ENCODE measurements at regions not wholly inside any gene's neighbourhood (a gene's known extent, or its start where the extent isn't known, plus 50 kb on each side); places are given as distances from the start of the nearest gene placed in this dataset.
"Not testable (repeated sequence)": the region's sequence is repeated elsewhere in the genome, so short reads cannot be mapped to it uniquely, and the experiment has no call there.

DNA sequence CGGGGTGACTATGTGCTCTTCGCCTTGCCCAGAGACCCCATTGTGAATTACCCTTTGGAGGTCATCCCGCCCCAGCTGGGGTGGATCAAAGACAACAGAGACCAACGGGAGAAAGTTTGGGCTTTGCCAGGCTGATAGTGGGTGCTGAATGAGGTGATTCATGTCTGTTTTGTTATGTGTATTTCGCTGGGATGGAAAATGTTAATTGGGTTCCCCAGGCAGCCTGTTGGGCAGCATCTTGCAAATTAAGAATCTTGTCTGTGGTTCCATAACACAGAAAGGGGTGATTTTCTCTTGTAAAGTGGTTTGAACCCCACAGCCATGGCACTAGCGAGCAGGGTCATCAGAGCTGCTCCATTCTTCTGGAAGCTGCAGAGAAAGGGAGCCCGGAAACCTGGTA lies 63.1 kb upstream of the UNC93A start:
- Histone ChIP-seq H3K27me3 (no peaks in the 10 kb centered on the region), H3K27ac (no peak overlapping the region), H3K36me3 (ENCODE audit: low read depth, missing control alignments) (no peaks in the 10 kb centered on the region), H3K9me3 (no peaks in the 10 kb centered on the region), H3K4me1 (no peaks in the 10 kb centered on the region), H3K4me3 (no peak overlapping the region)
- intact Hi-C loops (cut with DNase I; ENCODE audit: low total_unique reads) = no loop called here
- no peak for TF ChIP-seq POLR2A (IDR thresholded peaks at IDR 0.05)
- TF ChIP-seq, protein P1, sequence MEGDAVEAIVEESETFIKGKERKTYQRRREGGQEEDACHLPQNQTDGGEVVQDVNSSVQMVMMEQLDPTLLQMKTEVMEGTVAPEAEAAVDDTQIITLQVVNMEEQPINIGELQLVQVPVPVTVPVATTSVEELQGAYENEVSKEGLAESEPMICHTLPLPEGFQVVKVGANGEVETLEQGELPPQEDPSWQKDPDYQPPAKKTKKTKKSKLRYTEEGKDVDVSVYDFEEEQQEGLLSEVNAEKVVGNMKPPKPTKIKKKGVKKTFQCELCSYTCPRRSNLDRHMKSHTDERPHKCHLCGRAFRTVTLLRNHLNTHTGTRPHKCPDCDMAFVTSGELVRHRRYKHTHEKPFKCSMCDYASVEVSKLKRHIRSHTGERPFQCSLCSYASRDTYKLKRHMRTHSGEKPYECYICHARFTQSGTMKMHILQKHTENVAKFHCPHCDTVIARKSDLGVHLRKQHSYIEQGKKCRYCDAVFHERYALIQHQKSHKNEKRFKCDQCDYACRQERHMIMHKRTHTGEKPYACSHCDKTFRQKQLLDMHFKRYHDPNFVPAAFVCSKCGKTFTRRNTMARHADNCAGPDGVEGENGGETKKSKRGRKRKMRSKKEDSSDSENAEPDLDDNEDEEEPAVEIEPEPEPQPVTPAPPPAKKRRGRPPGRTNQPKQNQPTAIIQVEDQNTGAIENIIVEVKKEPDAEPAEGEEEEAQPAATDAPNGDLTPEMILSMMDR (IDR thresholded peaks at IDR 0.05) = no peak
- 82 to 84% methylated on average over 7 of the region's 7 CpGs for WGBS, 2 donors
- DNase-seq = no peak

DNA sequence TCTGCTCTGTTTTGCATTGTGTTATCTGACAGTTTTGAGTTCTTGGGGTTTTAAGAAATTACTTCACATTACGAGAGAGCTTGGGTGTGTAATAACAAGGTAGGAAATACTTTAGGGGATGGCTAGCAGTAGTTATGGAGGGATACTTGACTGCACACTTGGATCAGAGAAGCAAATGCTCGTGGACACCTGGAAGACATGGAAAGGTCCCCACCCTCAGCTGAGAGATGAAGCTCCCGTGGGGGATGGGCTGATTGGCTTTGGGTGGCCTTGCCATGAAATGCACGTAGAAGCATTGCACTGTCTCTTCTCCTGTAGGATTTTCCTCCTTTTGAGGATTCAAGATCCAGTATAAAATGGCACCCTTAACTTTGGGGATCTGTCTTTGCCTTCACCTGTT lies 61.5 kb upstream of the UNC93A start:
- Histone ChIP-seq H3K4me1 (no peaks in the 10 kb centered on the region), H3K9me3 (no peaks in the 10 kb centered on the region), H3K27ac (no peak overlapping the region), H3K4me3 (no peak overlapping the region), H3K27me3 (no peaks in the 10 kb centered on the region), H3K36me3 (ENCODE audit: low read depth, missing control alignments) (no peaks in the 10 kb centered on the region)
- no peak for TF ChIP-seq POLR2A (IDR thresholded peaks at IDR 0.05)
- TF ChIP-seq, protein P1 (IDR thresholded peaks at IDR 0.05) = no peak
- intact Hi-C loops (cut with DNase I; ENCODE audit: low total_unique reads) = no loop called here
- no peak for DNase-seq
- WGBS, 2 donors = 74 to 92% methylated on average over 4 of the region's 4 CpGs

DNA sequence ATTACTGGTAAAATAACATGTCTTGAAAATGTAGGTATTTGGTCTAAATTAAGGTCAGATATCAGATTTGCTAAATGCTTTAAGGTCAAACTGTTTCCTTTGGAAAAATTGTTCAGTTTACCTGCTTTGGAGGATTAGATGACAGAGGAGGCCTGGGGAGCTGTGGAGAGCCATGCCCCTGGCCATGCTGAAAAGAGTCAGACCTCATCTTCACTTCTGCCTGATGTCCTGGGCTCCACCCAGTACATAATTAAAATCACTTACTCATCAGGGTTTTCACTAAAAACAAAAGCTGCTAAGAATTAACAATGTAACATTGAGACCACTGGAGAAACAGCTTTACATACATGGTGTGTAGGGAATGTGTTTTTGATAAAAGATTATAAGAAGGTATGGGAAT lies 60.8 kb upstream of the UNC93A start:
- no peak for DNase-seq
- no peaks in the 10 kb centered on the region for H3K27me3 ChIP-seq
- H3K9me3 ChIP-seq = no peaks in the 10 kb centered on the region
- no peaks in the 10 kb centered on the region for H3K4me1 ChIP-seq
- TF ChIP-seq POLR2A (IDR thresholded peaks at IDR 0.05) = no peak
- TF ChIP-seq, protein P1 (IDR thresholded peaks at IDR 0.05) = no peak
- H3K4me3 ChIP-seq = no peak overlapping the region
- H3K36me3 ChIP-seq (ENCODE audit: low read depth, missing control alignments) = no peaks in the 10 kb centered on the region
- intact Hi-C loops (cut with DNase I; ENCODE audit: low total_unique reads) = no loop called here
- no peak overlapping the region for H3K27ac ChIP-seq

DNA sequence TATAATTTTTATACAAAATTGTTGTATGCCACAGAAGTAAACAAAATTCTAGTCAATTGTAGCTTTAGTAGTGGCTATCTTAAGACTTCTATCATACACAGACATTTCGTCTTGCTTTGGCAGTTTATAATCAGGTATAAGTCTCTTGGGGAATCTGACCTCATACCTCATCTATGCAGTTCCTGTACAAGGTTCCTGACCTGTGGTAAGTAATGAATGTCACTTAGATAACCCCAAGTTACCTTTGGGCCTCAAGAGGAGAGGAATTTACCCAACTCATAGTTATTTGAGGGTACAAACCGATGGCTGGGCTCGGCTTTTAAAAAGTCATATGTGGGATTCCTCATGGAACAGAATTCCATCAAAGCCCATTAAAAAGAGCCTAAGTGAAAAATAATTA lies 58.8 kb upstream of the UNC93A start:
- Histone ChIP-seq H3K27ac (no peak overlapping the region), H3K36me3 (ENCODE audit: low read depth, missing control alignments) (no peaks in the 10 kb centered on the region), H3K4me3 (no peak overlapping the region), H3K9me3 (no peaks in the 10 kb centered on the region), H3K27me3 (no peaks in the 10 kb centered on the region), H3K4me1 (no peaks in the 10 kb centered on the region)
- DNase-seq = no peak
- intact Hi-C loops (cut with DNase I; ENCODE audit: low total_unique reads) = no loop called here
- no peak for TF ChIP-seq POLR2A (IDR thresholded peaks at IDR 0.05)
- TF ChIP-seq, protein P1 (IDR thresholded peaks at IDR 0.05) = no peak
- WGBS, 2 donors = 81 to 82% methylated on average over 3 of the region's 3 CpGs

DNA sequence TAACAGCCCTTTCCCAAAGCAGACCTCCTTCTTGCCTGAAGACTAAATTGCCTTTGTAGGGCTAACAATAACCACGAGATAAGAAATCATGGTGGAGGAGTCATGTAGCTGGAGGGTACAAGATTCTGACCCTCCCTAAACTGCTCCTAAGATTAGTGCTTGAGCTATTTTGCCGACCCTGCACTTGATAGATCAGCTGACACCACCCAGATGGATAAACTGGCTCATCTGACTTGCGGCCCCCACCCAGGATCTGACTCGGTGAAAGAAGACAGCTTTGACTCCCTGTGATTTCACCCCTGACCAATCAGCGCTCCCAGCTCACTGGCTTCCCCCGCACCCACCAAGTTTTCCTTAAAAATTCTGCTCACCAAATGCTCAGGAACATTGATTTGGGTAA lies 57.6 kb upstream of the UNC93A start:
- Histone ChIP-seq H3K27me3 (no peaks in the 10 kb centered on the region), H3K4me3 (no peak overlapping the region), H3K27ac (no peak overlapping the region), H3K36me3 (ENCODE audit: low read depth, missing control alignments) (no peaks in the 10 kb centered on the region), H3K4me1 (peaks cover 7% of the 10 kb centered on the region), H3K9me3 (no peaks in the 10 kb centered on the region)
- 39 to 50% methylated on average over 6 of the region's 6 CpGs for WGBS, 2 donors
- no peak for DNase-seq
- TF ChIP-seq POLR2A (IDR thresholded peaks at IDR 0.05) = no peak
- TF ChIP-seq, protein P1 (IDR thresholded peaks at IDR 0.05) = no peak
- intact Hi-C loops (cut with DNase I; ENCODE audit: low total_unique reads) = no loop called here

DNA sequence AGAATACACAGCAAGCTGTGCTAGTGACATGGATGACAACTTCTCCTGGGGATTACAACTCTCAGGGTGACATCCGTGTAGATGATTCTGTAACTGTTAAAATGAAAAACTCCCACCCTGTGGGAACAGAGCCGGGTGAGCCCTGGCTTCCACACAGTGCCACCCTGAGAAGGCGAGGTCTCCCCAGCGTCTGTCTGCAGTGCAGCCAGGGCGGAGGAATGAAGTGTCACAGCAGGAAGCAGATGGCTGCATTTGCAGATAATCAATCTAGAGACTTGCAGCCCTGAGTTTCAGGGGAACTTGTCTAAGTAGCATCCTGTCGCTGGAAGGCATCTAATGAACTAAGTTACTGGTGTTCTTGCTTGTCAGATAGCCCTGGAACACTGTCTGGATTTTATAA lies 56.5 kb upstream of the UNC93A start:
- WGBS, 2 donors = 37 to 48% methylated on average over 2 to 6 of the region's 6 CpGs
- H3K27ac ChIP-seq; H3K36me3 ChIP-seq (ENCODE audit: low read depth, missing control alignments); intact Hi-C loops (cut with DNase I; ENCODE audit: low total_unique reads); H3K4me3 ChIP-seq; H3K9me3 ChIP-seq; H3K27me3 ChIP-seq; DNase-seq: not testable (repeated sequence)
- H3K4me1 ChIP-seq = peaks cover 12% of the 10 kb centered on the region

Data from testis (tissue), 2 donors.